Natural killer cell (primary cell): ENCODE measurements at regions not wholly inside any gene's neighbourhood (a gene's known extent, or its start where the extent isn't known, plus 50 kb on each side); places are given as distances from the start of the nearest gene placed in this dataset.

Source experiments
- ATAC-seq, 3 donors: fragments of 150-1000 bp in 2 of 3; fragments of 200-7000 bp in 1 of 3; cut with Tn5 transposase; 1 replicate in 1 of 3; 2 replicates in 2 of 3; pipeline ENCODE4 v1.10.0; 2021; ENCODE audit warnings: mild to moderate bottlenecking in 2 of 3, moderate library complexity in 2 of 3
- DNase-seq, 2 donors: peaks; one replicate each; pipeline versions ENCODE4 v3.0.0 to v3.0.0-alpha.2; 2013 to 2021; ENCODE audit warnings: mixed read lengths in 1 of 2
- H3K27ac ChIP-seq: one replicate; pipeline ENCODE4 v1.5.1; 2013; ENCODE audit warnings: mild to moderate bottlenecking, low read length
- H3K27me3 ChIP-seq: one replicate; pipeline ENCODE4 v1.6.1; 2013; ENCODE audit warnings: low read length; ENCODE audit not compliant: control insufficient read depth, insufficient read depth
- H3K36me3 ChIP-seq: one replicate; pipeline ENCODE4 v1.6.1; 2013; ENCODE audit warnings: low read length; ENCODE audit not compliant: control insufficient read depth, insufficient read depth
- H3K4me1 ChIP-seq: one replicate; pipeline ENCODE4 v1.6.1; 2013; ENCODE audit warnings: low read length; ENCODE audit not compliant: control insufficient read depth, insufficient read depth
- H3K4me3 ChIP-seq: one replicate; pipeline ENCODE4 v1.5.1; 2013; ENCODE audit warnings: low read length
- H3K9me3 ChIP-seq: one replicate; pipeline ENCODE4 v1.6.1; 2013; ENCODE audit warnings: low read length; ENCODE audit not compliant: control insufficient read depth, insufficient read depth
- H3K27ac Mint-ChIP-seq, 2 donors: one replicate each; pipeline ENCODE4 v1.8.0; 2022; ENCODE audit warnings: mild to moderate bottlenecking in 2 of 2, mixed read lengths in 2 of 2, moderate library complexity in 1 of 2
- H3K27me3 Mint-ChIP-seq, 2 donors: one replicate each; pipeline ENCODE4 v1.8.0; 2022; ENCODE audit warnings: low read depth in 2 of 2, mixed read lengths in 2 of 2
- H3K36me3 Mint-ChIP-seq: one replicate; pipeline ENCODE4 v1.8.0; 2022; ENCODE audit warnings: mixed read lengths
- H3K4me1 Mint-ChIP-seq, 2 donors: one replicate each; pipeline ENCODE4 v1.8.0; 2022; ENCODE audit warnings: mixed read lengths in 2 of 2
- H3K4me3 Mint-ChIP-seq: one replicate; pipeline ENCODE4 v1.8.0; 2022; ENCODE audit warnings: mild to moderate bottlenecking, moderate library complexity, mixed read lengths
- H3K9me3 Mint-ChIP-seq, 2 donors: one replicate each; pipeline ENCODE4 v1.8.0; 2022; ENCODE audit warnings: mixed read lengths in 2 of 2
- CTCF ChIP-seq: fragments of 200-600 bp; IDR thresholded peaks from one replicate; pipeline ENCODE4 v1.8.0; 2022; ENCODE audit warnings: antibody characterized with exemption
- WGBS: methylation state at CpG from one replicate; pipeline ENCODE4 v1.1.7; 2013; ENCODE audit warnings: missing lambda C conversion rate; ENCODE audit not compliant: insufficient coverage; 5-methylcytosine and 5-hydroxymethylcytosine counted together
- intact Hi-C: fragments of 100-400 bp; cut with micrococcal nuclease; formaldehyde crosslinking; loops from one replicate; pipeline ENCODE4 v1.14.2; 2022

DNA sequence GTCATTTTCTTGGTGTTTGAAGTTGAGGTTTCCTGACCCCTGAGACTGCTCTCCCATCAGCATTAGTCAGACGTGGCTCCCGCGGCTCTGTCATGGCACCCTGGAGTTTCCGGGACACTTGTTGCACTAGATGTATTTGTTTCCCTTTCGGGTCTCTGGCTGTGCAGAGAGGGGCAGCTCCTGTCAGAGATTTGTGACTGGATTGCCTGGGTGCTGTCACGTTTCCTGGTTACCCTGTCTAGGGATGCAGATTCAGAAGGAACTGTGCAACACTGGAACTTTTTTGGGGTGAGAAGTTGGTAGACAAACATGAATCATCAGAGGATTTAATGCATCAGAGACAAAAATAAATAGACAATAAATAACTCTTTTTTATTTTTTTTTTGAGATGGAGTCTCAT, 431.8 kb upstream of the MAN1A1 start:
- no peaks in the 10 kb centered on the region for H3K9me3 ChIP-seq
- no peak for TF ChIP-seq CTCF
- ATAC-seq (no peak), DNase-seq (no peak)
- H3K4me1 Mint-ChIP-seq = no peaks in the 10 kb centered on the region
- H3K36me3 Mint-ChIP-seq = no peaks in the 10 kb centered on the region
- no peaks in the 10 kb centered on the region for H3K27me3 ChIP-seq
- intact Hi-C loops = no loop called here
- no peak overlapping the region for H3K27ac ChIP-seq
- peaks cover 2 to 4% of the 10 kb centered on the region in 2 donors for H3K9me3 Mint-ChIP-seq
- H3K4me3 Mint-ChIP-seq = no peak overlapping the region
- no peak overlapping the region for H3K27ac Mint-ChIP-seq
- 90% methylated on average over 6 of the region's 6 CpGs for WGBS
- H3K4me3 ChIP-seq = no peak overlapping the region
- no peaks in the 10 kb centered on the region for H3K36me3 ChIP-seq
- no peaks in the 10 kb centered on the region for H3K27me3 Mint-ChIP-seq
- no peaks in the 10 kb centered on the region for H3K4me1 ChIP-seq

DNA sequence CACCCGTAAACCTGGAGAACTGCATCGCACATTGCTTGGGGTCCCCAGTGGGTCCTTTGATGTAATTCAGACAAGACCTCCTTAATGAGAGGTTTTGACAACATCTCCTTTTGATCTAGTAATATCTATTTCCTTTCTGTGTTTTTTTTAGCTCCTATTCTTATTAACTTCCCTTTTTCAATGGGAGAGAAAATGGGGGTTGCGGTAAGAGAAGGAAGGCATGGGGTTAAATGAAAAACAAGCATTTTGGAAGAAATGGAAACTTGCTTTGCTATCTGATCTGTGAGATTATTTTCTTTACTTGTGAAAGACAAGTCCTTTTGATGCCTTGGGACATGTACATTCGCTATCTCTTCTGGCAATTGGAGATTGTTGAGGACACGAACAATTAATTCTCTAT, 418.6 kb upstream of the MAN1A1 start:
- H3K4me3 Mint-ChIP-seq = no peak overlapping the region
- Histone ChIP-seq H3K4me3 (no peak overlapping the region), H3K4me1 (no peaks in the 10 kb centered on the region), H3K36me3 (no peaks in the 10 kb centered on the region), H3K27me3 (no peaks in the 10 kb centered on the region), H3K9me3 (no peaks in the 10 kb centered on the region), H3K27ac (no peak overlapping the region)
- H3K27me3 Mint-ChIP-seq = peaks cover 6% of the 10 kb centered on the region in 2 donors
- TF ChIP-seq CTCF = no peak
- no peaks in the 10 kb centered on the region for H3K36me3 Mint-ChIP-seq
- WGBS = 15% methylated on average over 5 of the region's 5 CpGs
- H3K9me3 Mint-ChIP-seq = peaks cover 7 to 10% of the 10 kb centered on the region in 2 donors
- DNase-seq = no peak
- ATAC-seq = no peak
- H3K4me1 Mint-ChIP-seq = no peaks in the 10 kb centered on the region
- no peak overlapping the region for H3K27ac Mint-ChIP-seq
- intact Hi-C loops = no loop called here

- 94% methylated on average over 5 of the region's 7 CpGs for WGBS
- Histone ChIP-seq H3K27ac (no peak overlapping the region), H3K36me3 (no peaks in the 10 kb centered on the region), H3K27me3 (no peaks in the 10 kb centered on the region), H3K4me3 (no peak overlapping the region), H3K4me1 (no peaks in the 10 kb centered on the region), H3K9me3 (no peaks in the 10 kb centered on the region)
- no peaks in the 10 kb centered on the region for H3K36me3 Mint-ChIP-seq
- H3K4me1 Mint-ChIP-seq = no peaks in the 10 kb centered on the region
- H3K27me3 Mint-ChIP-seq = peaks cover 6% of the 10 kb centered on the region in 2 donors
- H3K4me3 Mint-ChIP-seq = no peak overlapping the region
- peaks cover 2 to 7% of the 10 kb centered on the region in 2 donors for H3K9me3 Mint-ChIP-seq
- DNase-seq (no peak), ATAC-seq (no peak)
- intact Hi-C loops = no loop called here
- TF ChIP-seq CTCF = no peak
- no peak overlapping the region for H3K27ac Mint-ChIP-seq
These were observed 415.5 kb upstream of the MAN1A1 start for GRCh38 chr6:119764927-119765681.

DNA sequence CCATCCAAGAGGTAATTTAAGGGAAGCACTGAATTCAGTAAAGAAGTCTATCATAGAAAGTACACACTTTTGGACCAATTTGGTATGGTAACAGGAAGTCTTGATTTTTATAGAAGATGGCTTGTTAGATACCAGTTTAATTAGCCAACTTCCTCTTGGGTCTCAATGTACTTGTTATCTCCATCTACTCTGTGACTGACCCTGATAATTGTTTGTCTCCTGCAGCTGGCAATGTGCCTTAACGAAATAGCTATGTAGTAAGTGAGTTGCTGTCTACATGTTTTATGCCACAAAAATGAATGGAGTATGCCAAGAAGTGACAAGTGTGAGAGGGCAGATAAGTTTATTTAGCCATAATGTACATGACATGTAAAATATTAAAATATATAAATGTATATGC, 410.5 kb upstream of the MAN1A1 start:
- WGBS = 60% methylated on average over 1 of the region's 1 CpG
- TF ChIP-seq CTCF = no peak

More for the DNA sequence above, 410.5 kb upstream of the MAN1A1 start:
- Mint-ChIP-seq H3K36me3 (no peaks in the 10 kb centered on the region), H3K9me3 (peaks cover 3 to 5% of the 10 kb centered on the region in 2 donors), H3K27me3 (no peaks in the 10 kb centered on the region), H3K4me1 (no peaks in the 10 kb centered on the region), H3K4me3 (no peak overlapping the region), H3K27ac (no peak overlapping the region)
- Histone ChIP-seq H3K9me3 (no peaks in the 10 kb centered on the region), H3K27me3 (no peaks in the 10 kb centered on the region), H3K27ac (no peak overlapping the region), H3K4me3 (no peak overlapping the region), H3K36me3 (no peaks in the 10 kb centered on the region), H3K4me1 (no peaks in the 10 kb centered on the region)
- ATAC-seq (no peak), DNase-seq (no peak)
- intact Hi-C loops = no loop called here
